SH-SY5Y (cell line): ENCODE measurements at regions not wholly inside any gene's neighbourhood (a gene's known extent, or its start where the extent isn't known, plus 50 kb on each side); places are given as distances from the start of the nearest gene placed in this dataset.

Experiments used
- GATA2 ChIP-seq: IDR thresholded peaks from 2 replicates; pipeline ENCODE4 v1.6.1; 2011; ENCODE audit warnings: mild to moderate bottlenecking, low read depth, low read length
- GATA3 ChIP-seq: IDR thresholded peaks from 2 replicates; pipeline ENCODE4 v1.6.1; 2011; ENCODE audit warnings: low read depth, mild to moderate bottlenecking, low read length, moderate library complexity

- TF ChIP-seq GATA2 (no peak), GATA3 (no peak)
These were observed 91.1 kb upstream of the TPM1 start for GRCh38 chr15:62951481-62951880.
